ENCODE measurements at regions not wholly inside any gene's neighbourhood (a gene's known extent, or its start where the extent isn't known, plus 50 kb on each side); places are given as distances from the start of the nearest gene placed in this dataset.

DNA sequence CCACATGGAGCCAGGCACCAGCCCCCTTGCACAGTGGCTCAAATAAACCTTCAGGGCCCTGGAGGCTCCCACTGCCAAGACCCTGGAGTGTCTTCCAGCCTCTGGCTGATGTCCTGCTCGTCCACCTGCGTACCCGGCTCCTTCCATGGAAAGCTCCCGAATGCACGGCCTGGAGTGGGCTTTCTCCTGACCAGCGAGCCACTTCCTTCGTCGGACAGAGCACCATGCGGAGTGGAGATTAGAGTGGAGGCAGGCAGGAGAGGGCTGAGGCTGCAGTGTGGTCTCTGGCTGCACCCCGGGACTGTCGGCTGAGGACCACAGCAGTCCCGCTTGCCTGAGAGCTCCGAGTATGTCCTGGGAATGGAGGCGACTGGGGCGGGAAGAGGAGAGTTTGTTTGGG lies 93.7 kb upstream of the SFSWAP start:
- H4K8ac ChIP-seq (ENCODE audit: low read depth in 2 of 2, low read length in 2 of 2): no peak overlapping the region
- H2AFZ ChIP-seq (replicated peaks; ENCODE audit: low read length, poor library complexity): no peak overlapping the region
- H2AK9ac ChIP-seq (replicated peaks; ENCODE audit: low read depth, low read length, poor library complexity): no peak overlapping the region
- no peaks in the 10 kb centered on the region for H4K20me1 ChIP-seq (ENCODE audit: insufficient read depth, low read length)
- H3K4me1 ChIP-seq (ENCODE audit: control insufficient read depth, insufficient read depth, low read length): no peaks in the 10 kb centered on the region
- no peak for ATAC-seq (ENCODE audit: low read depth)
- TF ChIP-seq CEBPB (IDR thresholded peaks at IDR 0.05; ENCODE audit: low read depth, low read length): no peak
- WGBS, 2 experiments (ENCODE audit: extremely low coverage in 2 of 2, insufficient read length in 1 of 2): 64% methylated on average over 9 of the region's 15 CpGs; no CpG with 5 or more reads in 1 of the 2 experiments
- no peak overlapping the region for H3K9ac ChIP-seq (ENCODE audit: low read depth, low read length)
- no peak overlapping the region for H3K18ac ChIP-seq (ENCODE audit: low read depth, low read length)
- in situ Hi-C loops (cut with MboI; ENCODE audit: low sequenced_read_pairs): no loop called here
- H3K4me2 ChIP-seq (ENCODE audit: low read depth, low read length): no peak overlapping the region
- H2BK5ac ChIP-seq (ENCODE audit: low read depth, low read length, poor library complexity, severe bottlenecking): no peak overlapping the region
- ChIA-PET CTCF (no interaction called here), POLR2A (ENCODE audit: unreplicated experiment) (no interaction called here)
- no peak overlapping the region for H2AK5ac ChIP-seq (ENCODE audit: low read depth, low read length)
- DNase-seq: no peak
- no peak overlapping the region for H3K14ac ChIP-seq (replicated peaks; ENCODE audit: low read depth, low read length)
- dilution Hi-C loops (cut with HindIII; ENCODE audit: low sequenced_read_pairs, unreplicated experiment): no loop called here
- no peak overlapping the region for H3K4ac ChIP-seq (ENCODE audit: low read depth, low read length)
- no peaks in the 10 kb centered on the region for H3K27me3 ChIP-seq (ENCODE audit: control insufficient read depth, insufficient read depth, low read length)
- H4K5ac ChIP-seq (ENCODE audit: low read depth, low read length): no peak overlapping the region
- no peak overlapping the region for H2BK20ac ChIP-seq (ENCODE audit: low read depth, low read length)
- no peak overlapping the region for H2BK120ac ChIP-seq (ENCODE audit: low read depth, low read length)
- H3K23ac ChIP-seq (ENCODE audit: low read depth, low read length): no peak overlapping the region
- intact Hi-C loops (cut with micrococcal nuclease): no loop called here
- no peaks in the 10 kb centered on the region for H3K79me1 ChIP-seq (ENCODE audit: low read depth in 1 of 2, low read length in 2 of 2)
- no peaks in the 10 kb centered on the region for H3K36me3 ChIP-seq (ENCODE audit: control insufficient read depth, insufficient read depth, low read length)
- H3K9me1 ChIP-seq (ENCODE audit: insufficient read depth, low read length): no peaks in the 10 kb centered on the region
- H3K4me3 ChIP-seq (ENCODE audit: insufficient read depth, low read depth, low read length): no peak overlapping the region
- no peak overlapping the region for H4K91ac ChIP-seq (ENCODE audit: insufficient read depth, low read depth, low read length)
- no peak overlapping the region for H3K56ac ChIP-seq (ENCODE audit: extremely low read depth, insufficient read depth, low read length)
- H2BK15ac ChIP-seq (ENCODE audit: low read depth, low read length): no peak overlapping the region
- no peak overlapping the region for H3K27ac ChIP-seq (ENCODE audit: insufficient read depth, low read length)
- H3K9me3 ChIP-seq (ENCODE audit: control insufficient read depth, insufficient read depth, low read length): no peaks in the 10 kb centered on the region; the same call in 1 of the 2 replicates
- no TSS peak for BruUV-seq (replicated peaks)

Measured in IMR-90 (cell line).